CD4-positive, alpha-beta memory T cell (primary cell): ENCODE measurements at regions not wholly inside any gene's neighbourhood (a gene's known extent, or its start where the extent isn't known, plus 50 kb on each side); places are given as distances from the start of the nearest gene placed in this dataset.
A peak's percentile ranks its signal among the peaks of the same experiment; 100 is the strongest.

Source experiments
- CTCF ChIA-PET: fragments of 350-600 bp; sonication (Branson Sonifier 250); formaldehyde crosslinking; loops from one replicate; lab custom pipeline; 2021; ENCODE audit warnings: inconsistent platforms; ENCODE audit not compliant: partially characterized antibody; lab: Charles Lee
- POLR2A ChIA-PET: fragments of 350-600 bp; sonication (Branson Sonifier 250); formaldehyde crosslinking; loops from one replicate; lab custom pipeline; 2021; ENCODE audit not compliant: partially characterized antibody; lab: Charles Lee
- DNase-seq, 5 donors: peaks; one replicate each; pipeline versions ENCODE4 v3.0.0 to v3.0.0-alpha.2; 2020 to 2022; ENCODE audit warnings: mixed read lengths in 1 of 5
- H3K27ac ChIP-seq: one replicate; pipeline ENCODE4 v1.7.0; 2013; ENCODE audit warnings: low read depth, low read length
- H3K27me3 ChIP-seq: 2 replicates; pipeline ENCODE4 v1.7.0; 2013; ENCODE audit warnings: mild to moderate bottlenecking, low read length, moderate library complexity; ENCODE audit not compliant: insufficient read depth
- H3K36me3 ChIP-seq: 2 replicates; pipeline ENCODE4 v1.7.0; 2013; ENCODE audit warnings: mild to moderate bottlenecking, low read length, moderate library complexity; ENCODE audit not compliant: insufficient read depth
- H3K4me1 ChIP-seq: 2 replicates; pipeline ENCODE4 v1.7.0; 2013; ENCODE audit warnings: mild to moderate bottlenecking, low read length, moderate library complexity; ENCODE audit not compliant: insufficient read depth
- H3K4me3 ChIP-seq, 2 donors: one replicate each; pipeline ENCODE4 v1.7.0; 2013; ENCODE audit warnings: low read length in 2 of 2, mild to moderate bottlenecking in 1 of 2
- H3K9me3 ChIP-seq, 2 donors: one replicate each; pipeline ENCODE4 v1.7.0; 2013; ENCODE audit warnings: low read length in 2 of 2, control low read depth in 1 of 2; ENCODE audit not compliant: control insufficient read depth in 1 of 2
- H3K27ac Mint-ChIP-seq, 7 donors: one replicate each; pipeline ENCODE4 v1.8.0; 2020 to 2021; ENCODE audit warnings: mixed read lengths in 7 of 7, mild to moderate bottlenecking in 6 of 7, inconsistent platforms in 3 of 7, moderate library complexity in 3 of 7
- H3K27me3 Mint-ChIP-seq, 2 donors: one replicate each; pipeline ENCODE4 v1.8.0; 2020 to 2021; ENCODE audit warnings: mixed read lengths in 2 of 2
- H3K36me3 Mint-ChIP-seq, 2 donors: one replicate each; pipeline ENCODE4 v1.8.0; 2020 to 2021; ENCODE audit warnings: mixed read lengths in 2 of 2, inconsistent platforms in 1 of 2, mild to moderate bottlenecking in 1 of 2
- H3K4me1 Mint-ChIP-seq, 4 donors: one replicate each; pipeline ENCODE4 v1.8.0; 2020 to 2021; ENCODE audit warnings: mixed read lengths in 4 of 4, mild to moderate bottlenecking in 1 of 4
- H3K4me3 Mint-ChIP-seq, 8 donors: one replicate each; pipeline ENCODE4 v1.8.0; 2020 to 2021; ENCODE audit warnings: mixed read lengths in 8 of 8, mild to moderate bottlenecking in 7 of 8, moderate library complexity in 6 of 8, inconsistent platforms in 3 of 8
- H3K9me3 Mint-ChIP-seq, 8 donors: one replicate each; pipeline ENCODE4 v1.8.0; 2020 to 2021; ENCODE audit warnings: mixed read lengths in 8 of 8, mild to moderate bottlenecking in 5 of 8, inconsistent platforms in 3 of 8, moderate library complexity in 1 of 8
- intact Hi-C: fragments of 100-400 bp; cut with micrococcal nuclease; formaldehyde crosslinking; loops from one replicate; pipeline ENCODE4 v1.15.1; 2023

DNA sequence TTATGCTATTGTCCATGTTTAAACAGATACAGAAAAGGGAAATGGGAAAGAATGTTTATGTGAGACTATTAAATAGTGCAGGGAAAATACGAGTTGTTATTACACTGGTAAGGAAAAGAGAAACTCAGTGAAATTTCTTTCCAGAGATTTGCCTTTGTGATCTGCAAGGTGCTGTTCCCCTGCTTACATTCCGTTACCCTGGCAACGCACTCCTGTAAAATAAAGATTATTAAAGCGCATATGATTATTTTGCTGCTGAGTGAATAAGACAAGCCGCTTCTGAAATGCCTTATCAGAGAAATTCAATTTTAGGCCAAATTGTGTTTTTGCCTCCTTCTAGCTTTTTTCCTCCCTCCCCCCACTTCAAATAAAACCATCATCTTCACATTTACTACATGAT, 328.6 kb upstream of the PMFBP1 start:
- Mint-ChIP-seq H3K27ac (no peak overlapping the region), H3K4me1 (peaks cover 0 to 6% (median 2%) of the 10 kb centered on the region in 4 donors), H3K9me3 (no peaks in the 10 kb centered on the region), H3K4me3 (no peak overlapping the region), H3K36me3 (no peaks in the 10 kb centered on the region), H3K27me3 (peaks cover 0 to under 1% of the 10 kb centered on the region in 2 donors)
- intact Hi-C loops: loop anchor here (5.0 kb wide), 1 partner anchor 1457 kb away; no protein-coding TSS in a partner anchor
- H3K4me1 ChIP-seq: no peaks in the 10 kb centered on the region
- CTCF ChIA-PET: interaction anchor here (0.8 kb wide), 1 partner anchor 698 kb away, joined by 3 read pairs; no protein-coding TSS in a partner anchor
- no peaks in the 10 kb centered on the region for H3K9me3 ChIP-seq
- DNase-seq: no peak
- no peaks in the 10 kb centered on the region for H3K27me3 ChIP-seq
- H3K27ac ChIP-seq: no peak overlapping the region
- no peak overlapping the region for H3K4me3 ChIP-seq
- no peaks in the 10 kb centered on the region for H3K36me3 ChIP-seq
- POLR2A ChIA-PET: no interaction called here

- CTCF ChIA-PET: no interaction called here
- no peaks in the 10 kb centered on the region for H3K4me1 ChIP-seq
- no peaks in the 10 kb centered on the region for H3K36me3 ChIP-seq
- no peak overlapping the region for H3K4me3 Mint-ChIP-seq
- H3K27me3 Mint-ChIP-seq: peaks cover 0 to 2% of the 10 kb centered on the region in 2 donors
- no peaks in the 10 kb centered on the region for H3K36me3 Mint-ChIP-seq
- H3K4me1 Mint-ChIP-seq: no peaks in the 10 kb centered on the region
- H3K27me3 ChIP-seq: no peaks in the 10 kb centered on the region
- no peaks in the 10 kb centered on the region for H3K9me3 ChIP-seq
- H3K9me3 Mint-ChIP-seq: no peaks in the 10 kb centered on the region
- no peak overlapping the region for H3K27ac Mint-ChIP-seq
- H3K27ac ChIP-seq: no peak overlapping the region
- intact Hi-C loops: no loop called here
- no peak overlapping the region for H3K4me3 ChIP-seq
- POLR2A ChIA-PET: no interaction called here
- DNase-seq: no peak
Measured at GRCh38 chr16:72493716-72494415, 321.9 kb upstream of the PMFBP1 start.

- Histone ChIP-seq H3K4me3 (no peak overlapping the region), H3K27ac (no peak overlapping the region), H3K36me3 (no peaks in the 10 kb centered on the region), H3K9me3 (no peaks in the 10 kb centered on the region), H3K4me1 (peaks cover 13% of the 10 kb centered on the region), H3K27me3 (no peaks in the 10 kb centered on the region)
- intact Hi-C loops: no loop called here
- POLR2A ChIA-PET: no interaction called here
- no peak for DNase-seq
- Mint-ChIP-seq H3K27me3 (no peaks in the 10 kb centered on the region), H3K4me3 (no peak overlapping the region), H3K4me1 (peaks cover 12 to 14% (median 14%) of the 10 kb centered on the region in 4 donors), H3K36me3 (no peaks in the 10 kb centered on the region), H3K9me3 (peaks cover 0 to 7% (median 3%) of the 10 kb centered on the region in 8 donors), H3K27ac (no peak overlapping the region)
- CTCF ChIA-PET: no interaction called here
Measured at GRCh38 chr16:72487283-72487682, 315.3 kb upstream of the PMFBP1 start.

- ChIA-PET POLR2A (no interaction called here), CTCF (no interaction called here)
- Mint-ChIP-seq H3K36me3 (peaks cover 0 to 3% of the 10 kb centered on the region in 2 donors), H3K27ac (peak overlapping the region; percentile 54 to 89 (median 82)), H3K4me3 (peak overlapping the region; percentile 43 to 76 (median 66)), H3K4me1 (peaks cover 27 to 34% (median 31%) of the 10 kb centered on the region in 4 donors), H3K27me3 (no peaks in the 10 kb centered on the region), H3K9me3 (peaks cover 0 to 6% (median 4%) of the 10 kb centered on the region in 8 donors)
- Histone ChIP-seq H3K4me1 (peaks cover 34% of the 10 kb centered on the region), H3K9me3 (no peaks in the 10 kb centered on the region), H3K27ac (no peak overlapping the region), H3K36me3 (no peaks in the 10 kb centered on the region), H3K27me3 (no peaks in the 10 kb centered on the region), H3K4me3 (no peak overlapping the region)
- DNase-seq: peak in 3 of 5 donors; percentile 9 to 42 (median 31)
- intact Hi-C loops: no loop called here
Measured at GRCh38 chr16:72482695-72483094, 310.7 kb upstream of the PMFBP1 start.

GRCh38 chr16:72481419-72481818, 309.5 kb upstream of the PMFBP1 start:
- Histone ChIP-seq H3K4me3 (no peak overlapping the region), H3K9me3 (no peaks in the 10 kb centered on the region), H3K4me1 (peaks cover 34% of the 10 kb centered on the region), H3K36me3 (no peaks in the 10 kb centered on the region), H3K27me3 (no peaks in the 10 kb centered on the region), H3K27ac (no peak overlapping the region)
- Mint-ChIP-seq H3K27ac (peak overlapping the region; percentile 38 to 84 (median 74)), H3K36me3 (peaks cover 0 to 3% of the 10 kb centered on the region in 2 donors), H3K4me3 (peak overlapping the region; percentile 43 to 76 (median 64)), H3K9me3 (peaks cover 0 to 2% (median 0%) of the 10 kb centered on the region in 8 donors), H3K4me1 (peaks cover 27 to 34% (median 31%) of the 10 kb centered on the region in 4 donors), H3K27me3 (no peaks in the 10 kb centered on the region)
- CTCF ChIA-PET: interaction anchor here (0.9 kb wide), 1 partner anchor 9 kb away, joined by 3 read pairs; no protein-coding TSS in a partner anchor
- intact Hi-C loops: no loop called here
- no peak for DNase-seq
- POLR2A ChIA-PET: no interaction called here

DNA sequence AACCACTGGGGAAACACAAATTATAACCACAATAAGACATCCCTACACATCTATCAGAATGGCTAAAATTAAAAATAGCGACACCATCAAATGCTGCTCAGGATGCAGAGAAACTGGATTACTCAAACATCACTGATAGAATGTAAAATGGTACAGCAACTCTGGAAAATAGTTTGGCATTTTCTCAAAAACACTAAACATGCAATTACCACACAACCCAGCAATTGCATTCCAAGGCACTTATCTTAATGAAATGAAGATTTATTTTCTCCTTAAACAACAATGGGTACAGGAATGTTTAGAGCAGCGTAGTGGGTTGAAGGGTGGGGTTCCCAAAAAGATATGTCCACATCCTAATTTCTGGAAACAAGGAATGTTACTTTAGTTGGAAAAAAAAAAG, 309.0 kb upstream of the PMFBP1 start:
- H3K4me3 Mint-ChIP-seq: peak overlapping the region in 4 of 8 donors; percentile 44 to 66 (median 64)

DNA sequence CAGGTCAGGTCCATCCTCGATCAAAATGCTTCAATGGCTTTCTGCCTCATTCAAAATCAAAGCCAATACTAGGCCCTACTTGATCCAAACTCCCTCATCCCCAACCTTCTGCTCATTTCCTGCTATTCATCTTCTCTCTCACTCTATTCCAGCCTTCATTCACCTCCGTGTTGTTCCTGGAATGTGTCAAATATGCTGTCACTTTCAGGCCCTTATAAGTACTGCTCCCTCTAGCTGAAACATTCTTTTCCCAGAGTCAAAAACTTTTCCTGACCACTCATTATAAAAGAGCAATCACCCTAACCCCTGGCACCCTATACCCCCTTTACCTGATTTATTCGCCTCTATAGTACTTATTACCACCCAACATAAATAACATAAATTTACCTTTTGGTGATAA, 303.7 kb upstream of the PMFBP1 start:
- H3K4me3 Mint-ChIP-seq: no peak overlapping the region
- Histone ChIP-seq H3K4me1 (peaks cover 16% of the 10 kb centered on the region), H3K9me3 (no peaks in the 10 kb centered on the region), H3K36me3 (no peaks in the 10 kb centered on the region), H3K27me3 (no peaks in the 10 kb centered on the region), H3K4me3 (no peak overlapping the region), H3K27ac (no peak overlapping the region)
- peaks cover 0 to 3% of the 10 kb centered on the region in 2 donors for H3K36me3 Mint-ChIP-seq
- H3K4me1 Mint-ChIP-seq: peaks cover 12 to 18% (median 17%) of the 10 kb centered on the region in 4 donors
- H3K27me3 Mint-ChIP-seq: no peaks in the 10 kb centered on the region
- intact Hi-C loops: no loop called here
- H3K9me3 Mint-ChIP-seq: peaks cover 0 to 2% (median 0%) of the 10 kb centered on the region in 8 donors
- ChIA-PET POLR2A (no interaction called here), CTCF (interaction anchor here (1.2 kb wide), 1 partner anchor 9 kb away, joined by 3 read pairs; no protein-coding TSS in a partner anchor)
- no peak for DNase-seq
- peak overlapping the region in 2 of 7 donors; percentile 29 to 68 for H3K27ac Mint-ChIP-seq

More for the DNA sequence above, 309.0 kb upstream of the PMFBP1 start:
- ChIA-PET CTCF (no interaction called here), POLR2A (no interaction called here)
- Mint-ChIP-seq H3K9me3 (peaks cover 0 to 2% (median 0%) of the 10 kb centered on the region in 8 donors), H3K36me3 (peaks cover 0 to 3% of the 10 kb centered on the region in 2 donors), H3K27ac (peak overlapping the region in 4 of 7 donors; percentile 38 to 84 (median 73)), H3K27me3 (no peaks in the 10 kb centered on the region), H3K4me1 (peaks cover 27 to 34% (median 32%) of the 10 kb centered on the region in 4 donors)
- H3K27ac ChIP-seq: no peak overlapping the region
- no peaks in the 10 kb centered on the region for H3K9me3 ChIP-seq
- peaks cover 34% of the 10 kb centered on the region for H3K4me1 ChIP-seq
- H3K27me3 ChIP-seq: no peaks in the 10 kb centered on the region
- intact Hi-C loops: no loop called here
- no peak for DNase-seq
- H3K36me3 ChIP-seq: no peaks in the 10 kb centered on the region
- no peak overlapping the region for H3K4me3 ChIP-seq
